ENCODE measurements at regions not wholly inside any gene's neighbourhood (a gene's known extent, or its start where the extent isn't known, plus 50 kb on each side); places are given as distances from the start of the nearest gene placed in this dataset.

GRCh38 chr18:2417861-2418610 is 153.3 kb downstream of the METTL4 start:
- no peak for DNase-seq
- H3K27ac ChIP-seq: no peak overlapping the region

GRCh38 chr18:2420367-2420766 is 150.9 kb downstream of the METTL4 start:
- Histone ChIP-seq H3K36me3 (no peaks in the 10 kb centered on the region), H3K27me3 (ENCODE audit: insufficient read depth, low read depth, severe bottlenecking) (no peaks in the 10 kb centered on the region), H3K4me3 (ENCODE audit: low read depth, low read length) (no peak overlapping the region), H3K9me3 (ENCODE audit: severe bottlenecking) (no peaks in the 10 kb centered on the region), H3K27ac (no peak overlapping the region)
- no peak for TF ChIP-seq CTCF (IDR thresholded peaks at IDR 0.05; ENCODE audit: low read depth, low read length)
- DNase-seq: no peak

More at GRCh38 chr18:2417861-2418610, 153.3 kb downstream of the METTL4 start:
- Histone ChIP-seq H3K27me3 (ENCODE audit: insufficient read depth, low read depth, severe bottlenecking) (no peaks in the 10 kb centered on the region), H3K4me3 (ENCODE audit: low read depth, low read length) (no peak overlapping the region), H3K9me3 (ENCODE audit: severe bottlenecking) (no peaks in the 10 kb centered on the region), H3K36me3 (no peaks in the 10 kb centered on the region)
- TF ChIP-seq CTCF (IDR thresholded peaks at IDR 0.05; ENCODE audit: low read depth, low read length): no peak

GRCh38 chr18:2423761-2424160 is 147.5 kb downstream of the METTL4 start:
- Histone ChIP-seq H3K27me3 (ENCODE audit: insufficient read depth, low read depth, severe bottlenecking) (no peaks in the 10 kb centered on the region), H3K27ac (no peak overlapping the region), H3K9me3 (ENCODE audit: severe bottlenecking) (no peaks in the 10 kb centered on the region), H3K4me3 (ENCODE audit: low read depth, low read length) (no peak overlapping the region), H3K36me3 (no peaks in the 10 kb centered on the region)
- TF ChIP-seq CTCF (IDR thresholded peaks at IDR 0.05; ENCODE audit: low read depth, low read length): no peak
- no peak for DNase-seq

- no peaks in the 10 kb centered on the region for H3K27me3 ChIP-seq (ENCODE audit: insufficient read depth, low read depth, severe bottlenecking)
Observed at GRCh38 chr18:2424420-2424819, 146.9 kb downstream of the METTL4 start.

GRCh38 chr18:2425426-2426317 is 145.6 kb downstream of the METTL4 start:
- no peaks in the 10 kb centered on the region for H3K27me3 ChIP-seq (ENCODE audit: insufficient read depth, low read depth, severe bottlenecking)
- TF ChIP-seq CTCF (IDR thresholded peaks at IDR 0.05; ENCODE audit: low read depth, low read length): no peak

More at GRCh38 chr18:2424420-2424819, 146.9 kb downstream of the METTL4 start:
- Histone ChIP-seq H3K9me3 (ENCODE audit: severe bottlenecking) (no peaks in the 10 kb centered on the region), H3K27ac (no peak overlapping the region), H3K36me3 (no peaks in the 10 kb centered on the region), H3K4me3 (ENCODE audit: low read depth, low read length) (no peak overlapping the region)
- TF ChIP-seq CTCF (IDR thresholded peaks at IDR 0.05; ENCODE audit: low read depth, low read length): no peak
- DNase-seq: no peak

More at GRCh38 chr18:2425426-2426317, 145.6 kb downstream of the METTL4 start:
- DNase-seq: no peak
- Histone ChIP-seq H3K9me3 (ENCODE audit: severe bottlenecking) (no peaks in the 10 kb centered on the region), H3K36me3 (no peaks in the 10 kb centered on the region), H3K27ac (no peak overlapping the region), H3K4me3 (ENCODE audit: low read depth, low read length) (no peak overlapping the region)
